Right atrium auricular region (tissue), 2 donors: ENCODE measurements at regions not wholly inside any gene's neighbourhood (a gene's known extent, or its start where the extent isn't known, plus 50 kb on each side); places are given as distances from the start of the nearest gene placed in this dataset.

Experiments used
- DNase-seq: peaks from one replicate; pipeline ENCODE4 v3.0.0-alpha.2; 2019; ENCODE audit warnings: low spot score
- H3K27ac ChIP-seq, 2 donors: fragments of 200-600 bp; sonication (generic); 1 replicate in 1 of 2; 2 replicates in 1 of 2; pipeline ENCODE4 v1.5.1; 2016 to 2019
- H3K27me3 ChIP-seq, 2 donors: fragments of 200-600 bp; sonication (generic); one replicate each; pipeline versions ENCODE4 v1.5.1 to v1.6.0; 2017 to 2019
- H3K36me3 ChIP-seq: fragments of 200-600 bp; sonication (generic); one replicate; pipeline ENCODE4 v1.5.1; 2016
- H3K4me1 ChIP-seq, 2 donors: fragments of 200-600 bp; sonication (generic); one replicate each; pipeline versions ENCODE4 v1.5.1 to v1.6.0; 2017 to 2019
- H3K4me3 ChIP-seq, 2 donors: fragments of 200-600 bp; sonication (generic); 1 replicate in 1 of 2; 2 replicates in 1 of 2; pipeline ENCODE4 v1.5.1; 2017 to 2019; ENCODE audit warnings: mild to moderate bottlenecking in 1 of 2, moderate library complexity in 1 of 2
- H3K9me3 ChIP-seq, 2 donors: fragments of 200-600 bp; sonication (generic); one replicate each; pipeline ENCODE4 v1.5.1; 2019
- TF ChIP-seq, protein P1 (sequence below), 2 donors: fragments of 200-600 bp; sonication (generic); IDR thresholded peaks; one replicate each; pipeline ENCODE4 v1.5.1; 2019; ENCODE audit warnings: antibody characterized with exemption in 2 of 2

DNA sequence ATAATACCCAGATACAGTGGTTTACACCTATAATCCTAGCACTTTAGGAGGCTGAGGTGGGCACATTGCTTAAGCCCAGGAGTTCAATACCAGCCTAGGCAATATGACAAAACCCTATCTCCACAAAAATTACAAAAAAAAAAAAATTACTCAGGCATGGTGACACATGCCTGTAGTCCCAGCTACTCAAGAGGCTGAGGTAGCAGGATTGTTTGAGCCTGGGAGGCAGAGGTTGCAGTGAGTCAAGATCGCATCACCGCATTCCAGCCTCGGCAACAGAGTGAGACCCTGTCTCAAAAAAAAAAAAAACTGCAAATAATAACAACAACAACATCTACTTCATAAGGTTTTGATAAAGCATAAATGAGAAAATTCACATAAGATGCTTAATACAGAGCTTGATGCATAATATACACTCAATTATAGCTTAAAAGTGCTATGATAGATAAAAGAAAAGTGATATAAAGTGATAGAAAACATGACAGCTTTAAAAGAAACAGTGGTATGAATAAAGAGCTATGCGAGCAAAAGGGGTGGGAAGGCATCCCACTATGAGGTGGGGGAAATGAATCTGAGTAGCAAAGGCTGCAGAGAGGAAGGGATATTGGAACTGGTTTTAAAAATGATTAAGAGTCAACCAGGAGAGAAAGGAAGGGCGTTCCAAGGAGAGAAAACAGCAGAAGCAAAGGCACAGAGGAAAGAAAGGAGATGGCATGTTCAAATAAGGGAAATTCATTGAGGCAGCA is 197.6 kb downstream of the KIF18A start:
- H3K4me1 ChIP-seq: no peaks in the 10 kb centered on the region

DNA sequence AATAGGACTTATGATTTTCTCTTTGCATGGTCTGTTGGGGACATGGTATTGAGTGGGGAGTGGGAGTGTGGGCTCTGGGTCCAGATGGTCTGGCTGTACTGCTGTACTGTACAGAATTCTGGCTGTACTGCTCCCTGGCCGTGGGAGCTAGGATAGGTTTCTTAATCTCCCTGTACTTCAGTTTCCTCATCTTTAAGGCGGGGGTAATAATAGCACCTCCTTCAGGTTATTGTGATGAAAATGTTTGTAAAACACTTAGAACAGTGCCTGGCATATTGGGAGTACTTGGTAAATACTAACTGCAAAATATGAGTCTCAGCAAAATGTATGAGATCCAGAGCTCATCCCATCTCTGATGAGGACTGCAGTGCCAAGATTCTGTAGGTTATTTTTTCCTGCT is 198.6 kb downstream of the KIF18A start:
- Histone ChIP-seq H3K27ac (no peak overlapping the region), H3K4me1 (no peaks in the 10 kb centered on the region), H3K27me3 (no peaks in the 10 kb centered on the region), H3K9me3 (no peaks in the 10 kb centered on the region), H3K4me3 (no peak overlapping the region), H3K36me3 (no peaks in the 10 kb centered on the region)
- TF ChIP-seq, protein P1, sequence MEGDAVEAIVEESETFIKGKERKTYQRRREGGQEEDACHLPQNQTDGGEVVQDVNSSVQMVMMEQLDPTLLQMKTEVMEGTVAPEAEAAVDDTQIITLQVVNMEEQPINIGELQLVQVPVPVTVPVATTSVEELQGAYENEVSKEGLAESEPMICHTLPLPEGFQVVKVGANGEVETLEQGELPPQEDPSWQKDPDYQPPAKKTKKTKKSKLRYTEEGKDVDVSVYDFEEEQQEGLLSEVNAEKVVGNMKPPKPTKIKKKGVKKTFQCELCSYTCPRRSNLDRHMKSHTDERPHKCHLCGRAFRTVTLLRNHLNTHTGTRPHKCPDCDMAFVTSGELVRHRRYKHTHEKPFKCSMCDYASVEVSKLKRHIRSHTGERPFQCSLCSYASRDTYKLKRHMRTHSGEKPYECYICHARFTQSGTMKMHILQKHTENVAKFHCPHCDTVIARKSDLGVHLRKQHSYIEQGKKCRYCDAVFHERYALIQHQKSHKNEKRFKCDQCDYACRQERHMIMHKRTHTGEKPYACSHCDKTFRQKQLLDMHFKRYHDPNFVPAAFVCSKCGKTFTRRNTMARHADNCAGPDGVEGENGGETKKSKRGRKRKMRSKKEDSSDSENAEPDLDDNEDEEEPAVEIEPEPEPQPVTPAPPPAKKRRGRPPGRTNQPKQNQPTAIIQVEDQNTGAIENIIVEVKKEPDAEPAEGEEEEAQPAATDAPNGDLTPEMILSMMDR (IDR thresholded peaks at IDR 0.05): no peak
- DNase-seq: no peak

More for the DNA sequence above, 197.6 kb downstream of the KIF18A start:
- TF ChIP-seq, protein P1 (IDR thresholded peaks at IDR 0.05): no peak
- H3K36me3 ChIP-seq: no peaks in the 10 kb centered on the region
- no peak overlapping the region for H3K27ac ChIP-seq
- no peak for DNase-seq
- H3K9me3 ChIP-seq: no peaks in the 10 kb centered on the region
- H3K4me3 ChIP-seq: no peak overlapping the region
- no peaks in the 10 kb centered on the region for H3K27me3 ChIP-seq

DNA sequence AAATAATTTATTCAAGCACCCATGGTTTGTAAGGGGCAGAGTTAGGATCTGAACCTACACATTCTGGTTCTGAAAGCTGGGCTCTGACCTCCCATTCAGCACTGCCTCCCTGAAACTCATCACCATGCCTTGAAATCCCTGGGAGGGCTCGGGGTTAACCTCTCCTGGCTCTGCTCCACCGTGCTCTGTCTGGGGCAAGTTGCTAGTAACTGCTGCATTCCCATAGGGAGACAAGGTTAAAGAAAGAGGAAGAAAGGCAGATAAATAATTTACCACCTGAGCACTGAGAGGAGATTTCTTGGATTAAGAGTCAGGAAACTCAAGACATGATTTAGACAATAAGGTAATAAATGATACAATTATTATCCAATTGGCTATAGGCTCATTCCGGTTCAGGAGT is 199.3 kb downstream of the KIF18A start:
- no peaks in the 10 kb centered on the region for H3K4me1 ChIP-seq
- H3K4me3 ChIP-seq: no peak overlapping the region
- DNase-seq: no peak
- TF ChIP-seq, protein P1 (IDR thresholded peaks at IDR 0.05): no peak
- no peaks in the 10 kb centered on the region for H3K27me3 ChIP-seq
- no peaks in the 10 kb centered on the region for H3K36me3 ChIP-seq
- no peaks in the 10 kb centered on the region for H3K9me3 ChIP-seq
- H3K27ac ChIP-seq: no peak overlapping the region

DNA sequence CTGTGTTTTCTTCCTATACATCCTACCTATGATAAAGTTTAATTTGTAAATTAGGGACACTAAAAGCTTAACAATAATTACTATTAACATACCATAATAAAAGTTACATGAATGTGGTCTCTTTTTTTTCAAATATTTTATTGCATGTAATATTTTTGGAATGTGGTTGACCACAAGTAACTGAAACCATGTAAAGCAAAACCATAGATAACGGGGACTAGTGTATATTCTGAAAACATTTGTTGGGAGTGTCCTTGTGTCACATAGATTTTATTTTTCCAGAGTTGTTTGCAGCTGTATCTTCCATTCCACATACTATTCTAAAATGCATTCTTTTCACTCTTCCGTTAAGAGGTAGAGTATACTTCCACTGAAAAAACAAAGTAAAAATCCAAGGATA is 200.4 kb downstream of the KIF18A start:
- Histone ChIP-seq H3K36me3 (no peaks in the 10 kb centered on the region), H3K4me3 (no peak overlapping the region), H3K9me3 (no peaks in the 10 kb centered on the region), H3K4me1 (no peaks in the 10 kb centered on the region), H3K27ac (no peak overlapping the region), H3K27me3 (no peaks in the 10 kb centered on the region)
- TF ChIP-seq, protein P1 (IDR thresholded peaks at IDR 0.05): no peak
- DNase-seq: no peak

DNA sequence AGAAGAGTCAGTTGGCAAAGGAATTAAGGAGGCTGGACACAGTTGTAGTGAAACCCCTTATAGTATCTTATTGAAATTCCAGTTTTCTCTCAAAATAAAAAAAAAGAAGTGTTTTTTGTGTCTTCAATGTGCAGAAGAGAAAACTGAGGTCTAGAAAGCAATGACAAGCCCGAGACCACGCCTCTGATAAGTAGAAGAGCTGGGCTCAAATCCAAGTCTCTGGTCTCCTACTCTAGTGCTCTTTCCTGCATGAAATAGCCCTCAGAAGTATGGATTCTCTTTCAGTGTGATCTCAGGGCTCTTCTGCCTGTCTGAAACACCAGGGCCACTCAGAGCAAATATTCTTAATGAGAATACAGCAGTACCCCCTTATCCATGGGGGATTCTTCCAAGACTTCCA is 200.9 kb downstream of the KIF18A start:
- TF ChIP-seq, protein P1 (IDR thresholded peaks at IDR 0.05): no peak
- H3K27me3 ChIP-seq: no peaks in the 10 kb centered on the region
- H3K4me1 ChIP-seq: no peaks in the 10 kb centered on the region
- no peak overlapping the region for H3K4me3 ChIP-seq
- no peaks in the 10 kb centered on the region for H3K9me3 ChIP-seq
- H3K27ac ChIP-seq: no peak overlapping the region
- no peaks in the 10 kb centered on the region for H3K36me3 ChIP-seq
- no peak for DNase-seq
